ENCODE measurements at regions not wholly inside any gene's neighbourhood (a gene's known extent, or its start where the extent isn't known, plus 50 kb on each side); places are given as distances from the start of the nearest gene placed in this dataset.

GRCh38 chr1:84090447-84091245 is 53.4 kb upstream of the PRKACB start:
- DNase-seq: no peak

GRCh38 chr1:84089867-84090266 is 54.2 kb upstream of the PRKACB start:
- no peak for DNase-seq

GRCh38 chr1:84089465-84089864 is 54.6 kb upstream of the PRKACB start:
- DNase-seq: no peak

DNA sequence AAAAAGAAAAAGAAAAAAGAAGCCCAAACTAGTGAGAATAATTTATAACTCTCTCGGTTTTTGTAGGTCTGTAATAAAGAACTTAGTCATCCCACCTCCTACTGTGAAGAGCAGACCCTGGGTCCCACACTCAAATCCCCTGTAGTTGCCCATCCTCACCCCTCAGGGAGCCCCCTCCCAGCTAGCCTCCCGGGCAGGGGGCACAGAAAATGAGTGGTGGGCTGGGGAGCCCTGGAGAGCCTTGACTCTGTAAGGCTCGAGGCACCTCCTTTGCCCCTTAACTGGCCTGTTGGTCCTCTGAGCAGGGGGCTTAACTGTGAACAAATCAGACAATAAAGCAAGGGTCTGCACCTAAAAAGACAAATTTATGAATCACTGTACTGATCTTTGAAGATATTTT is 57.5 kb upstream of the PRKACB start:
- no peak for DNase-seq

GRCh38 chr1:84086189-84086588 is 57.9 kb upstream of the PRKACB start:
- no peak for DNase-seq

DNA sequence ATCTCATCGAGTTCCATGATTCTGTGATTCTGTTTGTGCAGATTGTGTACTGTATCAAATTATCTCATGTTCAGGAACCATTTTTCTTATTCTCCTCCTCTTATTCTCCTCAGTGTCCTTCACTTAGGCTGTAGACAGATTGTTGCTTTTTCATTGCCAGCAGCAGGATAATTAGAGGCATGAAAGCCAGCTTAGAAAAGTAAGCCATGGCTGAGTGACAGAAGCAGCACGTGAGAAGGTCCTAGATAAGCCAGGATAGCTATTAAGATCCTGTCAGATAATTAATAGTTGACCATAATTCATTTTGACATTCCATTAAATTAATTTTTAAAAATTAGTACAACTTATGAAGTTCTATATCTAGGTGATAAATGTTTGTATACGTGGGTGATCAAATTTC is 60.8 kb upstream of the PRKACB start:
- no peak for DNase-seq

- no peak for DNase-seq
Observed at GRCh38 chr1:84078842-84079202, 65.2 kb upstream of the PRKACB start.

- DNase-seq: no peak
Observed at GRCh38 chr1:84078108-84078841, 65.8 kb upstream of the PRKACB start.

GRCh38 chr1:84077476-84078107 is 66.5 kb upstream of the PRKACB start:
- DNase-seq: peak; percentile 81

DNA sequence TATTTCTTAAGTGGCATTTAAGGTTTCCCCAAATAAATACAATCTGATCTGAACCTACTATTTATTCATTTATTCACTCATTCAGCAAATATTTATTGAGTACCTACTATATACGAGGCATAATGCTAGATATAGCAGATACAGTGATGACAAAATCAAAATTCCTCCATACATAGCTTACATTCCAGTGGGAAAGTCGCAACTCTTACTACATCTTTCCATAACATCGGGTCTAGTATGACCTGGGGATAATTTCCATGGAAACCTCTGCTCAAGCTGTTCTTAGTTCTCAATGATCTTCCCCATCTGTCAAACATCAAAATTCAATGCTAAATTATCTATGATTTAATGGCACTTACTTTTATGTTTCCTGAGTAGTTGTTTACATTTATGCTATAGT is 70.8 kb upstream of the PRKACB start:
- DNase-seq: no peak

GRCh38 chr1:84069236-84069845 is 70.4 kb upstream of the TTLL7 start:
- DNase-seq: no peak

GRCh38 chr1:84062496-84062895 is 63.6 kb upstream of the TTLL7 start:
- no peak for DNase-seq

GRCh38 chr1:84061336-84061735 is 62.4 kb upstream of the TTLL7 start:
- no peak for DNase-seq

- DNase-seq: no peak
Observed at GRCh38 chr1:84060781-84061180, 61.8 kb upstream of the TTLL7 start.

- no peak for DNase-seq
Observed at GRCh38 chr1:84048820-84049219, 49.9 kb upstream of the TTLL7 start.
